ENCODE measurements at regions not wholly inside any gene's neighbourhood (a gene's known extent, or its start where the extent isn't known, plus 50 kb on each side); places are given as distances from the start of the nearest gene placed in this dataset.
"Not testable (repeated sequence)": the region's sequence is repeated elsewhere in the genome, so short reads cannot be mapped to it uniquely, and the experiment has no call there.

GRCh38 chr9:75382126-75382525, 293.8 kb downstream of the OSTF1 start:
- H3K4me1 ChIP-seq (ENCODE audit: control insufficient read depth, insufficient read depth, low read length), result peaks cover 5% of the 10 kb centered on the region; the same call in 1 of the 2 replicates
- H3K4me3 ChIP-seq (ENCODE audit: low read depth, low read length), result no peak overlapping the region
- TF ChIP-seq ZNF211 (tag by site-specific recombination; IDR thresholded peaks at IDR 0.05; ENCODE audit: low read depth) (no peak), HOXA7 (CRISPR knock-in tag; IDR thresholded peaks at IDR 0.05; ENCODE audit: borderline replicate concordance) (no peak), AEBP2 (tag by site-specific recombination; IDR thresholded peaks at IDR 0.05; ENCODE audit: borderline replicate concordance) (no peak), ZNF664 (tag by site-specific recombination; IDR thresholded peaks at IDR 0.05) (no peak), ZBTB48 (tag by site-specific recombination; IDR thresholded peaks at IDR 0.05) (no peak), GLI2 (tag by site-specific recombination; IDR thresholded peaks at IDR 0.05; ENCODE audit: borderline replicate concordance, low read depth) (no peak), ZFHX2 (tag by site-specific recombination; conservative IDR thresholded peaks at IDR 0.05) (no peak), ZFP69B (tag by site-specific recombination; IDR thresholded peaks at IDR 0.05) (no peak), ZNF626 (tag by site-specific recombination; IDR thresholded peaks at IDR 0.05) (no peak)
- H3K36me3 ChIP-seq (ENCODE audit: control insufficient read depth in 2 of 2, insufficient read depth in 1 of 2, low read length in 2 of 2), result no peaks in the 10 kb centered on the region
- ChIA-PET CTCF (interaction anchor here (0.5 kb wide), 1 partner anchor 8 kb away, joined by 3 read pairs; no protein-coding TSS in a partner anchor), POLR2A (no interaction called here)
- no peaks in the 10 kb centered on the region for H3K9me3 ChIP-seq (ENCODE audit: control insufficient read depth, insufficient read depth, low read depth, low read length)
- H3K27ac ChIP-seq (ENCODE audit: extremely low read depth, low read depth, low read length), result no peak overlapping the region

- H3K9me3 ChIP-seq (ENCODE audit: control insufficient read depth, insufficient read depth, low read depth, low read length), result not testable (repeated sequence)
Observed at GRCh38 chr9:75383420-75384034, 295.2 kb downstream of the OSTF1 start.

GRCh38 chr9:75385236-75385635, 296.9 kb downstream of the OSTF1 start:
- TF ChIP-seq SP7 (tag by site-specific recombination; IDR thresholded peaks at IDR 0.05) (no peak), ZNF791 (tag by site-specific recombination; IDR thresholded peaks at IDR 0.05) (peak; percentile 91), ZNF148 (tag by site-specific recombination; IDR thresholded peaks at IDR 0.05; ENCODE audit: borderline replicate concordance) (no peak), KLF7 (tag by site-specific recombination; IDR thresholded peaks at IDR 0.05; ENCODE audit: borderline replicate concordance) (no peak), ZNF19 (tag by site-specific recombination; IDR thresholded peaks at IDR 0.05; ENCODE audit: low read depth) (no peak), ZNF548 (tag by site-specific recombination; IDR thresholded peaks at IDR 0.05) (no peak), ZSCAN16 (tag by site-specific recombination; IDR thresholded peaks at IDR 0.05) (no peak), ZNF280C (tag by site-specific recombination; IDR thresholded peaks at IDR 0.05) (no peak), SETDB1 (IDR thresholded peaks at IDR 0.05; ENCODE audit: insufficient read length, low read length) (peak; percentile 92), ATF2 (tag by site-specific recombination; IDR thresholded peaks at IDR 0.05; ENCODE audit: low read depth) (no peak), ZBTB44 (tag by site-specific recombination; IDR thresholded peaks at IDR 0.05) (no peak)
- Histone ChIP-seq H3K9me3 (ENCODE audit: control insufficient read depth, insufficient read depth, low read depth, low read length) (no peaks in the 10 kb centered on the region), H3K4me1 (ENCODE audit: control insufficient read depth, insufficient read depth, low read length) (no peaks in the 10 kb centered on the region), H3K27ac (ENCODE audit: extremely low read depth, low read depth, low read length) (no peak overlapping the region), H3K4me3 (ENCODE audit: low read depth, low read length) (no peak overlapping the region), H3K36me3 (ENCODE audit: control insufficient read depth in 2 of 2, insufficient read depth in 1 of 2, low read length in 2 of 2) (no peaks in the 10 kb centered on the region)
- ChIA-PET CTCF (interaction anchor here (0.6 to 1.2 kb wide), 2 partner anchors 97 to 120 kb away, joined by 3 read pairs; no protein-coding TSS in a partner anchor), POLR2A (no interaction called here)

More at GRCh38 chr9:75383420-75384034, 295.2 kb downstream of the OSTF1 start:
- CTCF ChIA-PET, result interaction anchor here (1.3 kb wide), 1 partner anchor 20 kb away, joined by 4 read pairs; no protein-coding TSS in a partner anchor
- H3K27ac ChIP-seq (ENCODE audit: extremely low read depth, low read depth, low read length); POLR2A ChIA-PET; H3K4me1 ChIP-seq (ENCODE audit: control insufficient read depth, insufficient read depth, low read length); H3K4me3 ChIP-seq (ENCODE audit: low read depth, low read length); H3K36me3 ChIP-seq (ENCODE audit: control insufficient read depth in 2 of 2, insufficient read depth in 1 of 2, low read length in 2 of 2): not testable (repeated sequence)

Measured in HEK293 (cell line).